Uterus (tissue), 3 donors: ENCODE measurements at regions not wholly inside any gene's neighbourhood (a gene's known extent, or its start where the extent isn't known, plus 50 kb on each side); places are given as distances from the start of the nearest gene placed in this dataset.

Experiments used
- DNase-seq, 2 donors: peaks; one replicate each; pipeline ENCODE4 v3.0.0-alpha.2; 2019 to 2020
- H3K27ac ChIP-seq, 2 donors: fragments of 200-600 bp; sonication (generic); 1 replicate in 1 of 2; 2 replicates in 1 of 2; pipeline ENCODE4 v1.5.1; 2016 to 2018
- H3K27me3 ChIP-seq, 2 donors: fragments of 200-600 bp; sonication (generic); one replicate each; pipeline ENCODE4 v1.5.1; 2018 to 2019; ENCODE audit warnings: control low read depth in 1 of 2
- H3K36me3 ChIP-seq, 2 donors: fragments of 200-600 bp; sonication (generic); one replicate each; pipeline ENCODE4 v1.5.1; 2019; ENCODE audit warnings: control low read depth in 1 of 2
- H3K4me1 ChIP-seq, 2 donors: fragments of 200-600 bp; sonication (generic); one replicate each; pipeline ENCODE4 v1.5.1; 2018 to 2019; ENCODE audit warnings: control low read depth in 1 of 2
- H3K4me3 ChIP-seq, 2 donors: fragments of 200-600 bp; sonication (generic); 1 replicate in 1 of 2; 2 replicates in 1 of 2; pipeline ENCODE4 v1.5.1; 2018 to 2019; ENCODE audit warnings: mild to moderate bottlenecking in 1 of 2
- H3K9me3 ChIP-seq, 2 donors: fragments of 200-600 bp; sonication (generic); one replicate each; pipeline ENCODE4 v1.5.1; 2019; ENCODE audit warnings: control low read depth in 1 of 2
- POLR2A ChIP-seq, 2 donors: fragments of 450-650 bp; IDR thresholded peaks; one replicate each; pipeline ENCODE4 v1.6.1; 2016; ENCODE audit warnings: antibody characterized with exemption in 2 of 2, mild to moderate bottlenecking in 1 of 2, moderate library complexity in 1 of 2
- intact Hi-C: fragments of 100-400 bp; cut with DNase I; formaldehyde crosslinking; loops from one replicate; pipeline ENCODE4 v1.15.1; 2023; ENCODE audit warnings: low total_unique reads
- TF ChIP-seq, protein P1 (sequence below), 4 experiments: fragments of 200-600 bp in 2 of 4; fragments of 450-650 bp in 2 of 4; sonication (generic) in 2 of 4; IDR thresholded peaks; one replicate each; pipeline ENCODE4 v1.5.1; 2016 to 2019; ENCODE audit warnings: antibody characterized with exemption in 4 of 4, mild to moderate bottlenecking in 2 of 4, moderate library complexity in 1 of 4
- donor health status: DM: yes; HTN: yes; CAD: no.

GRCh38 chr12:34600592-34601462 is 578.5 kb downstream of the ALG10 start:
- intact Hi-C loops: no loop called here
- peak; percentile 4 to 5 for DNase-seq
- no peaks in the 10 kb centered on the region for H3K9me3 ChIP-seq
- no peaks in the 10 kb centered on the region for H3K27me3 ChIP-seq
- H3K4me3 ChIP-seq: no peak overlapping the region
- no peaks in the 10 kb centered on the region for H3K36me3 ChIP-seq
- no peaks in the 10 kb centered on the region for H3K4me1 ChIP-seq
- no peak for TF ChIP-seq POLR2A (IDR thresholded peaks at IDR 0.05)
- TF ChIP-seq, protein P1, sequence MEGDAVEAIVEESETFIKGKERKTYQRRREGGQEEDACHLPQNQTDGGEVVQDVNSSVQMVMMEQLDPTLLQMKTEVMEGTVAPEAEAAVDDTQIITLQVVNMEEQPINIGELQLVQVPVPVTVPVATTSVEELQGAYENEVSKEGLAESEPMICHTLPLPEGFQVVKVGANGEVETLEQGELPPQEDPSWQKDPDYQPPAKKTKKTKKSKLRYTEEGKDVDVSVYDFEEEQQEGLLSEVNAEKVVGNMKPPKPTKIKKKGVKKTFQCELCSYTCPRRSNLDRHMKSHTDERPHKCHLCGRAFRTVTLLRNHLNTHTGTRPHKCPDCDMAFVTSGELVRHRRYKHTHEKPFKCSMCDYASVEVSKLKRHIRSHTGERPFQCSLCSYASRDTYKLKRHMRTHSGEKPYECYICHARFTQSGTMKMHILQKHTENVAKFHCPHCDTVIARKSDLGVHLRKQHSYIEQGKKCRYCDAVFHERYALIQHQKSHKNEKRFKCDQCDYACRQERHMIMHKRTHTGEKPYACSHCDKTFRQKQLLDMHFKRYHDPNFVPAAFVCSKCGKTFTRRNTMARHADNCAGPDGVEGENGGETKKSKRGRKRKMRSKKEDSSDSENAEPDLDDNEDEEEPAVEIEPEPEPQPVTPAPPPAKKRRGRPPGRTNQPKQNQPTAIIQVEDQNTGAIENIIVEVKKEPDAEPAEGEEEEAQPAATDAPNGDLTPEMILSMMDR (IDR thresholded peaks at IDR 0.05): no peak
- no peak overlapping the region for H3K27ac ChIP-seq

DNA sequence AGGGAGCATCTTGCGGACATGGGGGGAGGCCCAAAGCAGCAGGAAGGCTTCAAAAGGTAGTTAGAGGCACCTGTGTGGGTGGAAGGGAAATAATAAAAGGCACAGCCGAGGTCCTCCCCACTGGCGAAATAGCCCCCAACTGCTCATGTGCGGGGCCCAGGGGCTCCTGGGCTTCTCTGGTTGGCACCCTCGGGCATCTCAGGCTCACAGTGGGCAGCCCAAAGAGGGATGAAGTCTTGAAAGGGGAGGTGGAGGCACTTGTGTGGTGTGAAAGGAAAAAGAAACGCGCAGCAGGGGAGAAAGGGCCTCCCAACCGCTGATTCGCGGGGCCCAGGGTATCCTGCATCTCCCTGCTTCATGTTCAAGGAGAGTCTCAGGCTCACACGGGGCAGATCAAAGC is 579.4 kb downstream of the ALG10 start:
- DNase-seq: no peak
- intact Hi-C loops: no loop called here
- no peaks in the 10 kb centered on the region for H3K27me3 ChIP-seq
- H3K36me3 ChIP-seq: no peaks in the 10 kb centered on the region
- H3K4me3 ChIP-seq: no peak overlapping the region
- no peaks in the 10 kb centered on the region for H3K9me3 ChIP-seq
- no peak for TF ChIP-seq POLR2A (IDR thresholded peaks at IDR 0.05)
- no peaks in the 10 kb centered on the region for H3K4me1 ChIP-seq
- H3K27ac ChIP-seq: no peak overlapping the region

- no peak overlapping the region for H3K27ac ChIP-seq
- intact Hi-C loops: no loop called here
- H3K4me3 ChIP-seq: no peak overlapping the region
- H3K27me3 ChIP-seq: no peaks in the 10 kb centered on the region
- no peak for DNase-seq
- TF ChIP-seq, protein P1 (IDR thresholded peaks at IDR 0.05): no peak
- TF ChIP-seq POLR2A (IDR thresholded peaks at IDR 0.05): no peak
- H3K4me1 ChIP-seq: no peaks in the 10 kb centered on the region
- H3K36me3 ChIP-seq: no peaks in the 10 kb centered on the region
- H3K9me3 ChIP-seq: peaks cover 0 to 4% of the 10 kb centered on the region in 2 donors
Measured at GRCh38 chr12:34602213-34602940, 580.1 kb downstream of the ALG10 start.

DNA sequence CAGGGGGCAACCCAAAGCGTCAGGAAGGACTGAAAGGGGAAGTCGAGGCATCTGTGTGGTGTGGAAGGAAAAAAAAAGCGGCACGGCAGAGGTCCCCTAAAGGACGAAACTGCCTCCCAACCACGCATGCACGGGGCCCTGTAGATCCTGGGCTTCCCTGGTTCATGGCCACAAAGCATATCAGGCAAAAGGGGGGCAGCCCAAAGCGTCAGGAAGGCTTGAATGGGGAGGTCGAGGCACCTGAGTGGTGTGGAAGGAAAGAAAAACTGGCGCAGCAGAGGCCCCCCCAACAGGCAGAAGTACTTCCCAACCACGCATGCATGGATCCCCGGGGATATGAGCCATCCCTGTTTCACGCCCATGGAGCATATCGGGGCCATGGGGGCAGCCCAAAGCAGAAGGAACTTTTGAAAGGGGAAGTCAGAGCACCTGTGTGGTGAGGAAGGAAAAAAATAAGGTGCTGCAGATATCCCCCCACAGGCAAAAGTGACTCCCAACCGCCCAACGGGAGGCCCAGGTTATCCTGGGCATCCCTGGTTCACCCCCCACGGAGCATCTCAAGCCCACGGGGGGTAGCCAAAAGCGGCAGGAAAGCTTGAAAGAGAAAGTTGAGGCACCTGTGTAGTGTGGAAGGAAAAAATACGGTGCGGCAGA is 581.2 kb downstream of the ALG10 start:
- no peak overlapping the region for H3K27ac ChIP-seq
- H3K27me3 ChIP-seq: no peaks in the 10 kb centered on the region
- H3K9me3 ChIP-seq: peaks cover 0 to 8% of the 10 kb centered on the region in 2 donors
- intact Hi-C loops: no loop called here
- no peak for DNase-seq
- H3K4me3 ChIP-seq: no peak overlapping the region
- H3K4me1 ChIP-seq: no peaks in the 10 kb centered on the region
- TF ChIP-seq, protein P1 (IDR thresholded peaks at IDR 0.05): no peak
- TF ChIP-seq POLR2A (IDR thresholded peaks at IDR 0.05): no peak
- no peaks in the 10 kb centered on the region for H3K36me3 ChIP-seq

DNA sequence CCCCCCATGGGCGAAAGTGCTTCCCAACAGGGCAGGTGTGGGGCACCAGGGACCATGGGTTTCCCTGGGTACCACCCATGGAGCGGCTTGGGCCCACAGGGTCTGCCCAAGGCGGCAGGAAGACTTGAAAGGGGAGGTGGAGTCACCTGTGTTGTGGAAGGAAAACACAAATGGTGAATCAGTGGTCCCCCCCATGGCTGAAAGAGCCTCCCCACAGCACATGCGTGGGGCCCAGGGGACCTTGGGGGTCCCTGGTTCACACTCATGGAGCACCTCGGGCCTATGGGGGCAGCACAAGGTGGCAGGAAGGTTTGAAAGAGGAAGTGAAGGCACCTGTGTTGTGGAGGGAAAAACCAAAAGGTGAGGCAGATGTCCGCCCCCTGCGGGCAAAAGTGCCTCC is 581.9 kb downstream of the ALG10 start:
- no peak overlapping the region for H3K4me3 ChIP-seq
- no peak overlapping the region for H3K27ac ChIP-seq
- no peak for TF ChIP-seq POLR2A (IDR thresholded peaks at IDR 0.05)
- TF ChIP-seq, protein P1 (IDR thresholded peaks at IDR 0.05): no peak
- no peaks in the 10 kb centered on the region for H3K27me3 ChIP-seq
- DNase-seq: peak in 1 of 2 donors; percentile 5
- no peaks in the 10 kb centered on the region for H3K4me1 ChIP-seq
- peaks cover 0 to 8% of the 10 kb centered on the region in 2 donors for H3K9me3 ChIP-seq
- intact Hi-C loops: no loop called here
- no peaks in the 10 kb centered on the region for H3K36me3 ChIP-seq
